ENCODE measurements at regions not wholly inside any gene's neighbourhood (a gene's known extent, or its start where the extent isn't known, plus 50 kb on each side); places are given as distances from the start of the nearest gene placed in this dataset.

GRCh38 chr15:93428150-93428549 is 339.1 kb upstream of the RGMA start:
- TF ChIP-seq POLR2A (IDR thresholded peaks at IDR 0.05): no peak
- TF ChIP-seq CTCF (IDR thresholded peaks at IDR 0.05): no peak
